Lower leg skin (tissue), 4 donors: ENCODE measurements at regions not wholly inside any gene's neighbourhood (a gene's known extent, or its start where the extent isn't known, plus 50 kb on each side); places are given as distances from the start of the nearest gene placed in this dataset.

Source experiments
- DNase-seq, 2 donors: peaks; one replicate each; pipeline ENCODE4 v3.0.0-alpha.2; 2019; ENCODE audit warnings: low spot score in 2 of 2
- H3K4me3 ChIP-seq: fragments of 200-600 bp; sonication (generic); 2 replicates; pipeline ENCODE4 v1.5.1; 2017; ENCODE audit warnings: mild to moderate bottlenecking, low read depth; ENCODE audit not compliant: poor library complexity, severe bottlenecking
- CTCF ChIP-seq, 3 donors: fragments of 450-650 bp; IDR thresholded peaks; one replicate each; pipeline ENCODE4 v1.5.1; 2016; ENCODE audit warnings: antibody characterized with exemption in 3 of 3, mild to moderate bottlenecking in 3 of 3, moderate library complexity in 2 of 3
- POLR2A ChIP-seq, 2 donors: fragments of 450-650 bp; IDR thresholded peaks; one replicate each; pipeline ENCODE4 v1.6.1; 2016 to 2017; ENCODE audit warnings: antibody characterized with exemption in 2 of 2, mild to moderate bottlenecking in 1 of 2, moderate library complexity in 1 of 2
- WGBS, 2 donors: methylation state at CpG; one replicate each; pipeline ENCODE4 v1.1.5; 2018; 5-methylcytosine and 5-hydroxymethylcytosine counted together
- intact Hi-C: fragments of 100-400 bp; cut with DNase I; formaldehyde crosslinking; loops from one replicate; pipeline ENCODE4 v1.15.0; 2023; ENCODE audit warnings: low total_unique reads

GRCh38 chr11:80815752-80816453 is 1375.1 kb upstream of the TENM4 start:
- intact Hi-C loops = no loop called here
- TF ChIP-seq CTCF (IDR thresholded peaks at IDR 0.05) (no peak), POLR2A (IDR thresholded peaks at IDR 0.05) (no peak)
- 36 to 39% methylated on average over 3 of the region's 3 CpGs for WGBS, 2 donors
- DNase-seq = no peak
- H3K4me3 ChIP-seq = no peak overlapping the region

GRCh38 chr11:80814813-80815212 is 1374.0 kb upstream of the TENM4 start:
- no peak for DNase-seq
- intact Hi-C loops = no loop called here
- 68 to 69% methylated on average over 1 of the region's 1 CpG for WGBS, 2 donors
- no peak overlapping the region for H3K4me3 ChIP-seq
- TF ChIP-seq CTCF (IDR thresholded peaks at IDR 0.05) (no peak), POLR2A (IDR thresholded peaks at IDR 0.05) (no peak)

GRCh38 chr11:80810695-80811094 is 1369.9 kb upstream of the TENM4 start:
- WGBS, 2 donors = 65 to 68% methylated on average over 4 of the region's 4 CpGs
- no peak overlapping the region for H3K4me3 ChIP-seq
- intact Hi-C loops = no loop called here
- TF ChIP-seq POLR2A (IDR thresholded peaks at IDR 0.05) (no peak), CTCF (IDR thresholded peaks at IDR 0.05) (no peak)
- no peak for DNase-seq

GRCh38 chr11:80798174-80798573 is 1357.3 kb upstream of the TENM4 start:
- no peak for DNase-seq
- no peak overlapping the region for H3K4me3 ChIP-seq
- WGBS, 2 donors = 68 to 73% methylated on average over 8 of the region's 8 CpGs
- intact Hi-C loops = no loop called here
- TF ChIP-seq CTCF (IDR thresholded peaks at IDR 0.05) (no peak), POLR2A (IDR thresholded peaks at IDR 0.05) (no peak)

- TF ChIP-seq POLR2A (IDR thresholded peaks at IDR 0.05) (no peak), CTCF (IDR thresholded peaks at IDR 0.05) (no peak)
- DNase-seq = no peak
- intact Hi-C loops = no loop called here
- H3K4me3 ChIP-seq = no peak overlapping the region
- WGBS, 2 donors = 77 to 80% methylated on average over 2 of the region's 2 CpGs
These were observed 1342.7 kb upstream of the TENM4 start for GRCh38 chr11:80783561-80783960.
